Retinal pigment epithelial cell (primary cell): ENCODE measurements at regions not wholly inside any gene's neighbourhood (a gene's known extent, or its start where the extent isn't known, plus 50 kb on each side); places are given as distances from the start of the nearest gene placed in this dataset.

Source experiments
- DNase-seq: peaks from one replicate; pipeline ENCODE4 v3.0.0-alpha.2; 2010; ENCODE audit warnings: low read depth
- H3K4me3 ChIP-seq: 2 replicates; pipeline ENCODE4 v1.5.1; 2011; ENCODE audit warnings: mild to moderate bottlenecking, low read length, control low read depth, moderate library complexity
- TF ChIP-seq, protein P1 (sequence below): conservative IDR thresholded peaks from 2 replicates; pipeline ENCODE4 v1.5.1; 2011; ENCODE audit warnings: low read depth, low read length, control low read depth, inconsistent platforms

DNA sequence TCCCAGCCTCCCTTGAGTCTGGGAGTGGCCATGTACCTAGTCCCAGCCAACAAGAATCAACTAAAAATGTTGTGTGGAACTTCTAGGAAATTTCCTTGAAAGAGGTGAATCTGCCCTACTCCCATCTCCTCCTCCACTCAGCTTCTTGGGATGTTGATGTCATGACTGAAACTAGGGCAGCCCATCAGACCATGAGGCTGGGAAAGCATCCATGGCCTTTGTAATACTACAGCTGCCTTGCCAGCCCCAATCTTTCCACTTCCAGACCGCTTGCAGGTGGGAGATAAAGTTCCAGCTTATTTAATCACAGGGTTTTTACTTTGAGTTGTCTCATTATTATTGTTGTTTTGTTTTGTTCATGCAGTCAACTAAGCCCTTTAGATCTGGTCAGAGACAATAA, 170.3 kb upstream of the LMNTD1 start:
- no peak overlapping the region for H3K4me3 ChIP-seq
- TF ChIP-seq, protein P1, sequence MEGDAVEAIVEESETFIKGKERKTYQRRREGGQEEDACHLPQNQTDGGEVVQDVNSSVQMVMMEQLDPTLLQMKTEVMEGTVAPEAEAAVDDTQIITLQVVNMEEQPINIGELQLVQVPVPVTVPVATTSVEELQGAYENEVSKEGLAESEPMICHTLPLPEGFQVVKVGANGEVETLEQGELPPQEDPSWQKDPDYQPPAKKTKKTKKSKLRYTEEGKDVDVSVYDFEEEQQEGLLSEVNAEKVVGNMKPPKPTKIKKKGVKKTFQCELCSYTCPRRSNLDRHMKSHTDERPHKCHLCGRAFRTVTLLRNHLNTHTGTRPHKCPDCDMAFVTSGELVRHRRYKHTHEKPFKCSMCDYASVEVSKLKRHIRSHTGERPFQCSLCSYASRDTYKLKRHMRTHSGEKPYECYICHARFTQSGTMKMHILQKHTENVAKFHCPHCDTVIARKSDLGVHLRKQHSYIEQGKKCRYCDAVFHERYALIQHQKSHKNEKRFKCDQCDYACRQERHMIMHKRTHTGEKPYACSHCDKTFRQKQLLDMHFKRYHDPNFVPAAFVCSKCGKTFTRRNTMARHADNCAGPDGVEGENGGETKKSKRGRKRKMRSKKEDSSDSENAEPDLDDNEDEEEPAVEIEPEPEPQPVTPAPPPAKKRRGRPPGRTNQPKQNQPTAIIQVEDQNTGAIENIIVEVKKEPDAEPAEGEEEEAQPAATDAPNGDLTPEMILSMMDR: no peak
- DNase-seq: no peak

DNA sequence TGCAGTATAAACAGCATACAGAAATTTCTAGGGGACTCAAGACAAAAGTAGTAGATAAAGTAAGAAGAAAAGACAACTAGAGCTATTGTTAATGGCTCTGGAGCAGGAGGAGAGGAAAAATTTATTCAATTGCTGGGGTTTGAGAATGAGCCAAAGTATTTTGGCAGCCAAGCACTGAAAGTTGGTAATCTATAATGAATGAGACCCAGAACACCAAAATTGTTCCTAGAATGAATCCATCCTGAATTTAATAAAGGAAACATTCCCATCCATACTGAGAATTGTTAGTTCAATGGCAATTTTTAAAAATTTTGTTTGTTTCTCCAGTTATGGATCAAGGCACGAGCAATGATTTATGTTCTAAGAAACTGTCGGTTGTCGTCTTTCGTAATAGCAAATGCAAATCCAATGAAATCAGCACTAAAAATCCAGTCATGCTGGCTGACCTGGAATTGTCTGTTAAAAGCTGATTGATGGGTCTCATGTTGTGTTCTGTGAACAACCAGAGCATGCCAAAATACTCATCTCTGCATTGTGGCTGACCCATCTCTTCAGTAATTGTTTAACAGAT, 170.9 kb upstream of the LMNTD1 start:
- no peak for DNase-seq
- TF ChIP-seq, protein P1: no peak
- H3K4me3 ChIP-seq: no peak overlapping the region

DNA sequence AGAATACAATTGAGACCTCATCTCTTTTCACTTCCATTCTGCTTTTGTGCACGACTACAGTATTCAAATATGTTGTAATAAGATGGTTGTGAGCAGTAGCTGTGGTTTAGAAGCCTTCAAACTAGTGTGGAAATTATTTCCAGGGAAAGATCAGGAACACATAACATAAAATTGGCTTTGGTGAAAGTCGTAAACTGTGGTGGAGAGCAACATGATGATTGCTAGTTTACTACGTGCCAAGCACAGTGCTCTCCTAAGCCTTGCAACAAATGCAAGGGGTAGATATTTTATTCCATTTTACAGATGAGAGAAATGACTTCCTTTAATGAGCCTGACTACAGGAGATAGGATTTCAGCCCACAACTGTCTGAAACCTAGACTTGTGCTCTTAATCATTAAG, 172.4 kb upstream of the LMNTD1 start:
- TF ChIP-seq, protein P1: no peak
- no peak for DNase-seq
- no peak overlapping the region for H3K4me3 ChIP-seq

DNA sequence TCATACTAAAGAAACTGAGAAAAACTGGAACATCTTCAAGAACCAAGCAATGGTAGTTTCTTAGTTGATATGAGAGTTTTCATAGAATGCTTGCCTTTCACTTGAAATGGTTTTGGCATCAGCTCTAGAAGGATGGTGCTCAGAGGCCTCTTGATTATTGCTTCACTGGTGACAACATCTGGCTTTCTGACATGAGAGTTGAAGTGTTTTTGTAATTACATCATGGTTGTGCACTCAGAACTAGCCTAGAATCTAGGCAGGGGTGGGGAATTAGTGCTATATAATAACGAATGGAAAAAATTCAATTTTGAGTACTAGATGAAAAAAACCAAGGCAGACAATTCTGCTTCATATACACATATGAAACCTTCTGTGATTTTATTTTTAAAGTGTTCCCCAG, 172.8 kb upstream of the LMNTD1 start:
- TF ChIP-seq, protein P1: no peak
- no peak for DNase-seq
- H3K4me3 ChIP-seq: no peak overlapping the region

DNA sequence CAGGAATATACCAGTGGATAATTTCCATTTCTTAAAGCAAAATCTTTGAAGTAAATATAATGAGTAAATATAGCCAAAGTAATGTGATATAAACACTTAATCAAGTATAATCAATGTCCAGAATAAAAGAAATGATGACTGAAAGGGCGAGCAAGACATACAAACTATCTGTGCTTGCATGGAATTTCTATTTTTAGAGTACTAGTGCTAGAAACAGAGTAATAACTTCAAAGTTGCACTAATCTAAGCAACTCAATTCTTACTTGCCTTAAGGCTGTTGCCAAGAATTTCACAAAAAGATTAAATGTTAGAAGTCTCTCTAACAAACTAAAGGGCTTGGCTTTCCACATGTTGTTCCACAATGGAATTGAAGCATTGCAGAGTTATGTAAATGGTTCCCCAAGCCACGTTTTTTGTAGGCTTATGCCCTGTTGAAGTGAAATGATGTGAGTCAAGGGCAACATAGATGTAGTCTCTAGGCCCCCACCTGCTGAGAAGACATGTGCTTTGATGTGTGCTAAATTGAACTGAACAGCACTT, 175.0 kb upstream of the LMNTD1 start:
- TF ChIP-seq, protein P1: no peak
- DNase-seq: peak; percentile 58
- H3K4me3 ChIP-seq: no peak overlapping the region

DNA sequence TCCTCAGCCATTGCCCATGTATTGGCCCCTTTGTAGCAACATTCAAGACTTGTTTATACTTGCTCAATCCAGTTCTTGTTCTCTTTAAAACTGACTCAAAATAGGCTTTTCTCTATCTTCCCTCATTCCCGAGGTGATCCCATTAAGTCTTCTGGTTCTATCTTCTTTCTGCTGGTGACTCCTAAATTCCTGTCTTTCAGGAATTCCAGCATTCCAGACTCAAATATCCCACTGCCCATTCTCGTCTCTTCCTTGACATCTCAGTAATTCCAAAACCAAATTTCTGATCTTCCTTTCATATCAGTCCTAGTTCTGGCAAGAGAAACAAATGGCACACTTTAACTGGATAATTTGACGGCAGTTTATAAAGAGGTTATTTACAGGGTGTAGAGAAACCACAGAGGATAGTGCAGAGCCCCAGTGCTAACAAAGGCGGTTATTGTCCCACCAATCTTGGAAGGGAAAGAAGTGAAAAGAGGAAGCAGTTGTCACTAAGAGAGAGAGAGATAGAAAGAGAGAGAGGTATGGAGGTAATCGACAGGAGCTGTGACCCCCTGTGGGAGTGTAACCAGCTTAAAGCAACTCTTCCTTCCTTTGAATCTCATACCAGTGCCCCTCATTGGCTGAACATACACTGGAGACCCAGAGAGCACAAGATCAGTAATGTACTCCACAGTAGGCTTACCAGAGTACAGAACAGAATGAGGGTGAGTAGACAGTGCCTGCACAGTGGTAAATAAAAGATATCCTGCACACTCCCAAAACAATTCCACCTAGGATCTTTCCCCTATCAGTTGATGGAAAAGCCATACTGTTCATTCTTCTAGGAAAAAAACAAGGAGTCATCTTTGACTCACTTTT, 177.6 kb upstream of the LMNTD1 start:
- TF ChIP-seq, protein P1: no peak
- no peak overlapping the region for H3K4me3 ChIP-seq
- no peak for DNase-seq
